HepG2 (cell line): ENCODE measurements at regions not wholly inside any gene's neighbourhood (a gene's known extent, or its start where the extent isn't known, plus 50 kb on each side); places are given as distances from the start of the nearest gene placed in this dataset.

Experiments
- ATAC-seq: fragments of 200-7000 bp; cut with Tn5 transposase; 3 replicates; pipeline ENCODE4 v1.9.1; 2020; ENCODE audit warnings: mild to moderate bottlenecking, moderate library complexity
- BruUV-seq: library from RNA; stranded (reverse); fragments of 400-500 nt; replicated peaks from 2 replicates; lab custom pipeline; 2021; lab: Mats Ljungman, UMichigan
- CTCF ChIA-PET: fragments of 300-600 bp; formaldehyde crosslinking; extraction: SDS; loops from one replicate; lab custom pipeline; 2021; ENCODE audit warnings: low total read pairs, inconsistent platforms, low intra/inter-chr PET ratio; lab: Yijun Ruan, JAX
- POLR2A ChIA-PET: fragments of 350-600 bp; sonication (Branson Sonifier 250); formaldehyde crosslinking; loops from one replicate; lab custom pipeline; 2020; ENCODE audit warnings: antibody characterized with exemption, inconsistent platforms; lab: Yijun Ruan, JAX
- DNase-seq: peaks from one replicate; pipeline ENCODE4 v3.0.0-alpha.2; 2015; ENCODE audit warnings: low spot score
- FAIRE-seq: peaks from 3 replicates; lab custom pipeline; 2011; peaks lifted over from hg19 to GRCh38; lab: Jason Lieb, UNC
- H2AFZ ChIP-seq: one replicate; pipeline ENCODE4 v1.6.1; 2011; ENCODE audit warnings: low read length, inconsistent platforms
- H3K27ac ChIP-seq: fragments of 300-600 bp; 3 replicates; pipeline ENCODE4 v1.8.0; 2011; ENCODE audit warnings: mixed run types, mild to moderate bottlenecking, mixed read lengths, low read length, inconsistent platforms; ENCODE audit not compliant: insufficient read depth; ENCODE audit errors: extremely low read length
- H3K27me3 ChIP-seq, 2 experiments: fragments of 200-600 bp in 1 of 2; 2 replicates in 1 of 2; 3 replicates in 1 of 2; pipeline versions ENCODE4 v1.6.0 to v1.8.0; 2011; ENCODE audit warnings: low read length in 2 of 2, mild to moderate bottlenecking in 2 of 2, moderate library complexity in 2 of 2, inconsistent platforms in 1 of 2; ENCODE audit not compliant: insufficient read depth in 2 of 2, control insufficient read depth in 1 of 2
- H3K36me3 ChIP-seq, 2 experiments: fragments of 200-600 bp in 1 of 2; replicated peaks in 1 of 2; 2 replicates in 1 of 2; 3 replicates in 1 of 2; pipeline versions ENCODE4 v1.5.1 to v1.8.0; 2011; ENCODE audit warnings: low read length in 2 of 2, inconsistent platforms in 1 of 2; ENCODE audit not compliant: insufficient read depth in 2 of 2, control insufficient read depth in 1 of 2
- H3K4me1 ChIP-seq: 2 replicates; pipeline ENCODE4 v1.5.1; 2012; ENCODE audit warnings: low read length, inconsistent platforms; ENCODE audit not compliant: insufficient read depth
- H3K4me2 ChIP-seq: 2 replicates; pipeline ENCODE4 v1.6.0; 2011; ENCODE audit warnings: low read depth, low read length, inconsistent platforms
- H3K4me3 ChIP-seq, 3 experiments: fragments of 200-600 bp in 1 of 3; sonication (generic), shearing (Covaris generic) in 1 of 3; replicated peaks in 1 of 3; 2 replicates each; pipeline ENCODE4 v1.5.1; 2011 to 2016; ENCODE audit warnings: low read length in 3 of 3, inconsistent platforms in 2 of 3, low read depth in 2 of 3, mild to moderate bottlenecking in 2 of 3, control low read depth in 1 of 3, mixed read lengths in 1 of 3; ENCODE audit not compliant: insufficient read depth in 1 of 3
- H3K79me2 ChIP-seq: one replicate; pipeline ENCODE4 v1.6.1; 2011; ENCODE audit warnings: low read length, inconsistent platforms; ENCODE audit not compliant: insufficient read depth
- H3K9ac ChIP-seq: 2 replicates; pipeline ENCODE4 v1.6.0; 2011; ENCODE audit warnings: mild to moderate bottlenecking, low read depth, low read length, inconsistent platforms; ENCODE audit not compliant: insufficient read depth
- H3K9me3 ChIP-seq: 2 replicates; pipeline ENCODE4 v1.5.1; 2012; ENCODE audit warnings: mild to moderate bottlenecking, low read length
- H4K20me1 ChIP-seq: 2 replicates; pipeline ENCODE4 v1.6.0; 2011; ENCODE audit warnings: inconsistent platforms, mild to moderate bottlenecking, low read length, moderate library complexity; ENCODE audit not compliant: insufficient read depth
- BCL3 ChIP-seq: sonication (generic); formaldehyde crosslinking; IDR thresholded peaks from 2 replicates; pipeline ENCODE4 v1.5.1; 2020; ENCODE audit warnings: mild to moderate bottlenecking, missing genetic modification reagents, moderate library complexity
- GPN1 ChIP-seq: sonication (generic); formaldehyde crosslinking; IDR thresholded peaks from 2 replicates; pipeline ENCODE4 v1.5.1; 2020; ENCODE audit warnings: missing genetic modification reagents, borderline replicate concordance
- HOXD1 ChIP-seq: sonication (generic); formaldehyde crosslinking; IDR thresholded peaks from 2 replicates; pipeline ENCODE4 v1.5.0; 2020; ENCODE audit warnings: missing genetic modification reagents
- NFE2L1 ChIP-seq: sonication (generic); formaldehyde crosslinking; IDR thresholded peaks from 2 replicates; pipeline ENCODE4 v1.4.0; 2020; ENCODE audit warnings: missing genetic modification reagents, mild to moderate bottlenecking, borderline replicate concordance
- PHF8 ChIP-seq: sonication (generic); formaldehyde crosslinking; IDR thresholded peaks from 2 replicates; pipeline ENCODE4 v1.5.0; 2020; ENCODE audit warnings: missing genetic modification reagents
- ZFY ChIP-seq: sonication (generic); formaldehyde crosslinking; IDR thresholded peaks from 2 replicates; pipeline ENCODE4 v1.4.0; 2020; ENCODE audit warnings: missing genetic modification reagents
- ZNF543 ChIP-seq: sonication (generic); formaldehyde crosslinking; IDR thresholded peaks from 2 replicates; pipeline ENCODE4 v1.4.0; 2020; ENCODE audit warnings: mild to moderate bottlenecking, missing genetic modification reagents
- ZNF609 ChIP-seq: sonication (generic); formaldehyde crosslinking; IDR thresholded peaks from 2 replicates; pipeline ENCODE4 v1.4.0; 2020; ENCODE audit warnings: mild to moderate bottlenecking, missing genetic modification reagents, borderline replicate concordance
- ZSCAN21 ChIP-seq: sonication (generic); formaldehyde crosslinking; IDR thresholded peaks from 2 replicates; pipeline ENCODE4 v1.8.0; 2022; ENCODE audit warnings: mild to moderate bottlenecking, missing genetic modification reagents, moderate library complexity, borderline replicate concordance
- WGBS: methylation state at CpG from one replicate; pipeline ENCODE4 v1.1.6; 2017; ENCODE audit warnings: low lambda C conversion rate; 5-methylcytosine and 5-hydroxymethylcytosine counted together
- in situ Hi-C: cut with HindIII; loops from 2 replicates; pipeline ENCODE4 v1.10.0; 2017; ENCODE audit warnings: low pct_unique_long_range_greater_than_20kb; ENCODE audit not compliant: extremely low pct_ligation_motif_present
- intact Hi-C: fragments of 100-400 bp; cut with micrococcal nuclease; formaldehyde crosslinking; loops from one replicate; pipeline ENCODE4 v1.10.0; 2022; ENCODE audit not compliant: unreplicated experiment

GRCh38 chr2:81260320-81260719 is 955.8 kb upstream of the LRRTM1 start:
- Histone ChIP-seq H4K20me1 (no peaks in the 10 kb centered on the region), H3K36me3 (no peaks in the 10 kb centered on the region), H3K79me2 (no peaks in the 10 kb centered on the region), H2AFZ (no peak overlapping the region), H3K4me2 (no peak overlapping the region), H3K27ac (no peak overlapping the region), H3K27me3 (no peaks in the 10 kb centered on the region), H3K4me3 (no peak overlapping the region), H3K9ac (no peak overlapping the region), H3K9me3 (peaks cover 31% of the 10 kb centered on the region), H3K4me1 (no peaks in the 10 kb centered on the region)
- BruUV-seq: no TSS peak
- DNase-seq: no peak
- ChIA-PET POLR2A (no interaction called here), CTCF (no interaction called here)
- in situ Hi-C loops (no loop called here), intact Hi-C loops (no loop called here)
- ATAC-seq: no peak
- FAIRE-seq: no peak
- WGBS: 16% methylated on average over 1 of the region's 1 CpG
- TF ChIP-seq HOXD1 (CRISPR knock-in tag) (no peak), ZNF543 (CRISPR knock-in tag) (no peak), ZNF609 (no peak), GPN1 (CRISPR knock-in tag) (no peak), ZFY (CRISPR knock-in tag) (no peak), NFE2L1 (CRISPR knock-in tag) (no peak), ZSCAN21 (CRISPR knock-in tag) (no peak), BCL3 (CRISPR knock-in tag) (no peak), PHF8 (CRISPR knock-in tag) (no peak)
